KBM-7 (cell line): ENCODE measurements at regions not wholly inside any gene's neighbourhood (a gene's known extent, or its start where the extent isn't known, plus 50 kb on each side); places are given as distances from the start of the nearest gene placed in this dataset.
A peak's percentile ranks its signal among the peaks of the same experiment; 100 is the strongest.
"Not testable (repeated sequence)": the region's sequence is repeated elsewhere in the genome, so short reads cannot be mapped to it uniquely, and the experiment has no call there.

Experiments
- DNase-seq: peaks from one replicate; pipeline ENCODE4 v3.0.0-alpha.2; 2015
- in situ Hi-C: fragments of 300-500 bp; cut with MboI; formaldehyde crosslinking; loops from 2 replicates; pipeline ENCODE4 v1.14.3; 2020; ENCODE audit warnings: low sequenced_read_pairs, low pct_unique_long_range_greater_than_20kb, mixed read lengths

DNA sequence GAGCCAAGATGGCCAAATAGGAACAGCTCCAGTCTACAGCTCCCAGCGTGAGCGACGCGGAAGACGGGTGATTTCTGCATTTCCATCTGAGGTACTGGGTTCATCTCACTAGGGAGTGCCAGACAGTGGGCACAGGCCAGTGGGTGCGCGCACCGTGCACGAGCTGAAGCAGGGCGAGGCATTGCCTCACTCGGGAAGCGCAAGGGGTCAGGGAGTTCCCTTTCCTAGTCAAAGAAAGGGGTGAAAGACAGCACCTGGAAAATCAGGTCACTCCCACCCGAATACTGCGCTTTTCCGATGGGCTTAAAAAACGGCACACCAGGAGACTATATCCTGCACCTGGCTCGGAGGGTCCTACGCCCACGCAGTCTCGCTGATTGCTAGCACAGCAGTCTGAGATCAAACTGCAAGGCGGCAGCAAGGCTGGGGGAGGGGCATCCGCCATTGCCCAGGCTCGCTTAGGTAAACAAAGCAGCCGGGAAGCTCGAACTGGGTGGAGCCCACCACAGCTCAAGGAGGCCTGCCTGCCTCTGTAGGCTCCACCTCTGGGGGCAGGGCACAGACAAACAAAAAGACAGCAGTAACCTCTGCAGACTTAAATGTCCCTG, 216.7 kb upstream of the FZD8 start:
- in situ Hi-C loops, DNase-seq: not testable (repeated sequence)

DNA sequence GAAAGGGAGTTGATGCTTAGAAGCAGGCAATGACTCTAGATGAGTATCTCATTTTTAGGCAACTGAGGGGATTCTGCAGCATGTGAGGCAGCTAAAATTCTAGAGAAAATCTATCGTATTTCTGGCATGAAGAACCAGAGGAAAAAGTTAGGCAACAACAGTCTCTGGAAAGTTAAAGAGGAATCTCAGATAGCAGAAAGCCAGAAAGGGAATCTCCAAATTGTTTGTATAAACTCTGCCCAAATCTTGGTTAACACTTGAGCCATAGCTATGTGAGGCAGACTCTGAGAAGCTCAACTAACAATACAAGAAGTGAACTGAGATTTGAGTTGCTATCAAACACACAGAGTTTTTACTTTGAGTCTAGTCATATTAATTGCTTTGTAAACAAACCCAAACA, 215.8 kb upstream of the FZD8 start:
- DNase-seq, result no peak
- in situ Hi-C loops, result no loop called here

DNA sequence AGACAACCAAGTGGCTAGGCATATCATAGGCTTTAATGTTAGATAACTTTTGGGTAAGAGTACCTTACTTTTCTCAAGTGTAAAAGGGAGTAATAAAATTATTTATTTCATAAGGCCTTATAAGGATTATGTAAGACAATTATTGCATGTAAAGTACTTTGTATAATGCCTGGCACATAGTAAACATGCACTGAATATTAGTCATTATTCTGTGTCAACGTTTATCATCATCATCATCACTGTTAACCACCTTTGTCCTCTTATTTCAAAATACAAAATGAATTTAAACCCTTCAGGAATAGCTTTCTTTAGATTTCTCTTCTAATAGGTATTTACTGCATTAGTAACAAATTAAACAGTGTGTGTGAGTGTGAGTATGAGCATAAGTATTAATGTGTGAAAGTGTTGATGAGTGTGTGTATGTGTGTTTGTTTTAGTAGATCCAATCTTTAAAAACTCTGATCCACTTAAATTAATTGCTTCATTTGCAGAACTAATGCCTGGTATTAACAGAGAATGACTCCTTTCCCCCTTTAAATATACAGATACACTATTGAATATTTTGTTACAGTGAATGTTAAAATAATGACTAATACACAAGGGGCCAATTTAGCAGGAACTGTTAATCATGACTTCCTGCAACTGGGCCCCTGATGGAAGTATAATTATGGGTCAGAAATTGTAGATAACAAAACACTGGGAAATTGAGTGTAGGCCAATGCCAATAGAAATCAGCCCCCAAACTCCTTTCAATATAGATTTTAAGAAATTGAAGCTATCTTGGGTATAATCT, 213.3 kb upstream of the FZD8 start:
- in situ Hi-C loops, result no loop called here

DNA sequence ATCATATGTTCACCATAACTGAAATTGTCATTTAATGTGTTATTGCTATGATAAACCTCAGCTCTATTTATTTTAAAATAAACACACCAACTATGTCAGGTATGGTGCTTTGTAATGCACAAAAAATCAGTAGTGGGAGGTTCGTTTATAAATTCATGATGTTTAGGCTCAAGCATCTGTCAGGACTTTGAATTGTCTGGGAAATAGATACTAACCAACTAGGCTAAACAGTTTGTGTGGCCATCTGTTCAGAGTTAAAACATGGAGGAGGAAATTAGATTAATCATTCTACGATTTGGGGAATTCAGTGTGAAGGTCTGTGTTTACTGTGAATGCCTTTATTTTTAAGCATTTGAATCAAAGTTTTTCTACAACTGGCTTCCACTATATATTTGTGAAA, 212.6 kb upstream of the FZD8 start:
- no peak for DNase-seq
- in situ Hi-C loops, result no loop called here

More for the DNA sequence above, 213.3 kb upstream of the FZD8 start:
- DNase-seq, result no peak

DNA sequence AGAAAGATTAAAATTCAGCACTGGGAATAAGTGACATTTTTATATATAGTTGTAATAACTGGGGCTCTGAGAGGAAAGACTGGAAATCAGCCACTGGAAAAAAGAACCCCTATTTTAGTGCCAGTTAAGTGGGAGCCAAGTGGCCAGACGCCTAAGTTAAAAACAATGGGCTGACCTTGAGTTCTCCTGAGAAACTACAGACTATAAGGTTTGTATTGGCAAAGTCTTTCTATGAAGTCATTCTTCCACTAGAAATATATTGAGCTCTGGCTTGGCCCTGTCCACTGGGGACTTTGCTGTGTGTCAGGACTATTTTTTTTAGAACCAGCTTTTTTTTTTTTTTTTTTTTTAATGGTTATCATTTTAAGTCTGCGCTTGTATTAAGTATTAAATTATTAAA, 210.6 kb upstream of the FZD8 start:
- in situ Hi-C loops, result no loop called here
- DNase-seq, result no peak

DNA sequence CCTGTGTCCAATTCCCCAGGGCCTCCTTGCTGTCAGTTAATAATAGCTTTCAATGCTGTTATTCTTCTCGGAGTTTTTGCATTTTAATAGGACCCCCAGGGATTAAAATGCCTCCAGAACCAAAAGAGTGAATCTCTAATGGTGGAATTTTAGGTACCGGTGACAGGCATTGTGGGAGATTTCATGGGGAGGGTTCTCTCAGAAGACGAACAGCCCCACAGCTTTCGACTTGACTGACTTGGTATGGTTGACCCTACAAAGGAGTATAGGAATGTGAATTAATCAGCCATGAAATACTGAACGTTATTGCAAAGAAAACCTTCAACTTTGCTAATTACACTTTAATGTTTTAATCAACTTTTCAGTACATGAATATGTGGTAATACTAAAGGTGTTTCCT, 206.3 kb upstream of the FZD8 start:
- DNase-seq, result no peak
- in situ Hi-C loops, result no loop called here

DNA sequence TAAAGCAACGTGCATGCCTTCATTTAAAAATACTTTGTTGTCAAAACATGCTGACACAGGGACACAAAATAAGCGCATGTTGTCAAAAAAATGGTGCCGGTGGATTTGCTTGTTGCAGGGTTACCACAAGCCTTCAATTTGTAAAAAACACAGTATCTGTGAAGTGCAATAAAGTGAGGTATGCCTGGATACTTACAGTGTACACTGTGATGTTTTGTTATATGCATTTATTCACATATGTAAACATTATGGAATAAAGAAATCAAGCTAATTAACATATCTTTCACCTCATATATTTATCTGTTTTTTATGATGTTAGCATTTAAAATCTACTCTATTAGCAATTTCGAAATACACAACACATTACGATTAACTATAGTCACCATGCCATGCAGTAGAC, 202.6 kb upstream of the FZD8 start:
- DNase-seq, result no peak
- in situ Hi-C loops, result no loop called here

DNA sequence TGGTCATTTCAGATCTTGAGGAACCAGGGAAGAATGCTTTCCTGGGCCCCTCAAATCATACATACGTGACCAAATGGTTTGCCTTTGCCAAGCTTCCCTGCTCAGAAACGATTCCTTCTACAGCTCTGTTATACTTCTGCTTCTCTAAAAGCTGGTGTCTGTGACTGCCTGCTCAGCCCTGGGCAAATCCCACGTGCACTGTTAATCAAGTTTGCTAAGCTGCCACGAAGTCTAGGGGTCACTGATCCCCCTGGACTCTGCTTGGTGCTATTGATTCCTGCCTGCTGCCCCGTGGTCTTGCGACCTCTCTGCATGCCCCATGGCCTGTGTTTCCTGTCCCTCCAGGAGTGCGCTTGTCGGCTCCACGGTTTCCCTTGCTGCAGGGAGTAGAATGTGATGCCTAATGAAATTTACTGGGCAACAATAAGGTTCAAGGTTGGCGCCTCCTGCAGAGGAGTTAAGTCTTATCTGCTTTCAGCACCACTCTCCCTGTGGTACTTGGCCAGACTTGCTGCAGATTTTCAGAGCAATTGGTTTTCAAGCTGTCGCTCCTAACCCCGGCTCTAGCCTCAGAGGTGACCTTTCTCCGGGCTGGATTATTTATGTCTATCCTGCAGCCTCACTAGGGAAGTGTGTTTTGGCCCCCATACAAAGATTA, 201.6 kb upstream of the FZD8 start:
- DNase-seq, result no peak
- in situ Hi-C loops, result no loop called here

DNA sequence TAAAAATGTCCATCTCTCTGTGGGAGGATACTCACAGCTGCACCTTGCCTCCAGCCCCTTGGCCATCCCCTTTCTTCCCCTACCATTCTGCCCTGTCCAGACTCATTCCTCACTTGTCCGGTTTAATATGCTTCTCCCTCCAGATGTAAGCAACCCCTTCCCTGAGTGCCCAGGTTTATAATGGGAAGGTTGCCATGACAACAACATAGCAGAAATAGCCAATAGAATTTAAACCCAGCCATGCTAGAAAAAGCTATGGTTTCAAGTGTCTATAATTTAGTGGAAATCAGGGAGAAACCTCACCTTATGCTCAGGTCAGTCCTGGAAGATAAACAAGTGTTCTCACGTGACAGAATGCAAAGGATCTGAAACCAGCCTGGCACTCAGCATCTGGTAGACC, 196.0 kb upstream of the FZD8 start:
- in situ Hi-C loops, result no loop called here

DNA sequence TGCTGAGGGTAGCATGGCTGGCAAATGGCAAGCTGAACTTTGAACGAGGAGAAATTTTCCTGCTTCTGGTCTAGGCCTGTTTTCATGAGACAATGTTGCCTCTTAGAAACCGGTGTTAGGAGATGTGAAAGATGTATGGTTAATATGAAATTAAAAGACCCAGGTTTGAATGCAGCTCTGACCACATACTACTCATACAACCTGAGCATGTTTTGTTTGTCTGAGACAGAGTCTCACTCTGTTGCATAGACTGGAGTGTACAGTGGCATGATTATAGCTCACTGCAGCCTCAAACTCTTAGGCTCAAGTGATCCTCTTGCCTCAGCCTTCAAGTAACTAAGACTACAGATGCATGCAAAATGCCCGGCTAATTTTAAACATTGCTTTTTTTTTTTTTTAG, 193.4 kb upstream of the FZD8 start:
- no peak for DNase-seq
- in situ Hi-C loops, result no loop called here

More for the DNA sequence above, 196.0 kb upstream of the FZD8 start:
- DNase-seq, result no peak

DNA sequence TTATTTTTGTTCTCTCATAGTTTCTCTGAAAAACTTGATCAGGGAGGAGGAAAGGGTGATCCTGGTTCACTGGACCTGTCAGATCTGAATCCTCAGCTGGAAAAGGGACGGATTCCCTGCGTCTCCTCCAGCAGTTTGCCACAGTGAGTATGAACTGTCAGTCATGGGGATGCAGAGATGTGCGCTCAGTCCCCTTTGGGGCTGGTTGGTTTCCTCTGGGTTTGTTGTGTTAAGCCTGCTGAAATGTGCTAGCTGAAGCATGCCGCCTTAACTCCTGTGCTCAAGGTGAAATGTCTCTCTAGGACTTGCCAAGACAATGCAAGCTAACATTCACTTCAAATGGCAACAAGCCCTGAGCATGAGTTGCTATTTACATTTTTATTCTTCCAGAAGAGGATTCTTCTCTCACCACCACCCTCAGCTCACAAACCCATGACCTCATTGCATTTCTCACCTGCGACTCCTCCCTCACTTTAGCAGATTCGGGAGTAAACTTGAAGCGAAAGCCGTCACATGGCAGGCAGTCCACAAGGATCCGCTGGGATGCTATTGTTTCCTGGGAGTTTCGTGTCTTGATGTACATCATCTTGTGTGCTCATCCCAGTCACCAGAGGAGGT, 192.9 kb upstream of the FZD8 start:
- DNase-seq, result no peak
- in situ Hi-C loops, result no loop called here

DNA sequence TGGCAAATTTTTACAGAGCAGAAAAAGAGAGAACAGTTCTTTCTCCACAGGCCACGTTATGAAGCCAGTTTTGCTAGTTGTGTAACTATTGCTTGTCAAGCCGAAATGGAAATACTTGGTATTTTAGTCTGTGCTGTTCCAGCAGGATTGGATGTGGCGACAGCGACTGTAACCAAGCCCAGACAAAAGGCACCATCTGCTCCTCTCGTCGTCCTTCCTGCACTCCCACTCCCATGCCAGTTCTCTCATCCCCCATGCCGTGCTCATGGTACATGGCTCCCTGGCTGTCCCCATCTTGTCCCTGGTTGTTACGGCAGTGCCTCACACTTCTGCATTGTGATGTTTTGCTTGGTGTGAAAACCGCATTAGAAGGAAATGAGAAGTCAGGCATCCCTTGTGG, 185.7 kb upstream of the FZD8 start:
- no peak for DNase-seq
- in situ Hi-C loops, result no loop called here

DNA sequence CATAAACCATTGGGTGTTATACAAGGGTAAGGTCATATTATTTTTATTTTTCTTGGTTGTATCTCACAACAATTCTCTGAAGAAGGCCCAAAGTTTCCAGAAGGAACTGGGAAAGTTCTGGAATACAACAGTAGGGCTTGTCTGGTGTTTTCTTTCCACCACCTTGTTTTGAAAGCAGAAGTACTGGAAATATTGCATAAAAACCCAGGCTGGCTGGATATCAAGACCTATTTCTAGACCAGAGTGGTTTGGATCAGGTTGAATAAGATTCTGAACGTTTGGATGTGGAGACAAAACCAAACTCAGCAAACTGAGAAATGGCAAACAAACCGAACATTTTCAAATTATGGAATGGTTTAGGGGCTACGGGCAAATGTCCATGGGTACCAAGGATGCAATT, 182.6 kb upstream of the FZD8 start:
- DNase-seq, result no peak
- in situ Hi-C loops, result no loop called here

DNA sequence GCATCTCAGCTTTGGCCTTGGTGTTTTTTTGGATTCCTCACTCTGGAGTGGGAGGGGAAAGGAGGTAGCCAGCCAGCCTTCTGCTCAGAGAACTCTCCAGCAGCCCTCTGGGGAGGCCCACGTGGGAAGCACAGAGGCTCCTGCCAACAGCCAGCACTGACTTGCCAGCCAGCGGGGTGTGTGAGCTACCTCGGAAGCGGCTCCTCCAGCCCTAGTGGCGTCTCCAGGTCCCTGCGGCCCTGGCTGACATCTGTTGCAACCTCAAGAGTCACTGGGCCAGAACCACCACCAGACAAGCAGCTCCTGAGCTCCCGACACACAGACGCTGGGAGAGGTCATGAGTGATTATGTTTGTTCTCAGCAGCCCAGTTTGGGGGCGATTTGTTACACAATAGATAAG, 180.2 kb upstream of the FZD8 start:
- peak; percentile 8 for DNase-seq
- in situ Hi-C loops, result no loop called here

DNA sequence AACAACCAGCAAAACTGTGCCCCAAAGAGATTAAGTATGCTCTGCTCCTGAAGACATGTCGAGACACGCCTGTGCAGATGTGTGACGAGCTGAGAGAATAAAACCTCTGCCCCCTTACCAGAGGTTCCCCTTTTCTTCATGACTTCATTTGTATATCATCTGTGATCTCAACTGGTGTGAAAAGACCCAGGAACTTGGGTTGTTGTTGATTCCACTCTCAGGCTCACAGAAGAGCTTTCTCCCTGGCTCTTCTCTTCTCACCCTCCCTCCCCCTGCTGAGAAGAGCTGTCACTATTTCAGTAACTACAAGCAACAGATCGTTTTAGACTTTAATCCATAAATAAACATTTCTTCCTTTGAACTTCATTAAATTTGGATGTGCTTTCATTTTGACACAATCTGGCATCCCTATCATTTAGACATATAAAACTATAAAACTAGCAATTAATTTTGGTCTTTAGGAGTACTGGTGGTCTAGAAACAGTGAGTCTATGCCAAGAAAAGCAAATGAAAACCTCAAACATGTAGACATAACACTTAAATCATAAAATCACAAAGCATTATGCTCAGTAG, 179.3 kb upstream of the FZD8 start:
- in situ Hi-C loops, result no loop called here
- peak; percentile 66 for DNase-seq

DNA sequence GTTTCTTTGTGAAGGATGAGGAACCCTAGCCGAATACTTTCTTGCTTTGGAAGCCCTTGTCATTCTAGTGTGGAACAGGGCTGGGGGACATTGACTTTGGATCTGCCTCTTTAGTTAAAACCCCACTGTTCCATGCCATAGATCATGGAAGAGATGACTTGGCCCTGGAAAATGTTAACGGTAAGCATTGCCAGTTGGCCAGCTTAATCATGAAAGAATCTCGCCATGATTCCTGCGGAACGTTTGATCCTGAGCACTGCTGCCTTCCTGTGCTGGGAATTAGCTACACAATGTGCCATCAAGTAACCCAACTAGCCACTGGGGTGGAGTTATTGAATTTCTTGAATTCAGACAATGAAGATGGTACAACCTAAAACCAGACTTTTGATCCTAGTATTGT, 177.6 kb upstream of the FZD8 start:
- in situ Hi-C loops, result no loop called here

DNA sequence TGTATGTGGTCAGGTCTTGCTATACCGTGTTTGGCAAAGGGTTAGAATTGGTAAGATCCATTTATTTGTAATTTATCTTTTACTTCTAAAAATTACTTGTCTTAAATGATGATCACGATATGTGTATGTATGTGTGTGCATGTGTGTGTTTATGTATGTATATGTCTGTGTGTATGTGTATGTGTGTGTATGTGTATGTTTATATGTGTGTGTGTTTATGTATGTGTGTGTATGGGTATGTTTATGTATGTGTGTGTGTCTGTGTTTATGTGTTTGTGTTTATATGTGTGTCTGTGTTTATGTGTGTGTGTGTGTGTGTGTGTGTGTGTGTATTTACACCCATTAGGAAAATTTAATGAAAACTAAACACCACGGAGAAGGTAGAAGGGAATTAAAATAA, 176.9 kb upstream of the FZD8 start:
- in situ Hi-C loops, result no loop called here
- no peak for DNase-seq

More for the DNA sequence above, 177.6 kb upstream of the FZD8 start:
- DNase-seq, result no peak

DNA sequence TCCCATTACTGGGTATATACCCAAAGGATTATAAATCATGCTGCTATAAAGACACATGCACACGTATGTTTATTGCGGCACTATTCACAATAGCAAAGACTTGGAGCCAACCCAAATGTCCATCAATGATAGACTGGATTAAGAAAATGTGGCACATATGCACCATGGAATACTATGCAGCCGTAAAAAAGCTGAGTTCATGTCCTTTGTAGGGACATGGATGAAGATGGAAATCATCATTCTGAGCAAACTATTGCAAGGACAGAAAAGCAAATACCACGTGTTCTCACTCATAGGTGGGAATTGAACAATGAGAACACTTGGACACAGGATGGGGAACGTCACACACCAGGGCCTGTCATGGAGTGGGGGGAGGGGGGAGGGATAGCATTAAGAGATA, 175.0 kb upstream of the FZD8 start:
- in situ Hi-C loops, result not testable (repeated sequence)

DNA sequence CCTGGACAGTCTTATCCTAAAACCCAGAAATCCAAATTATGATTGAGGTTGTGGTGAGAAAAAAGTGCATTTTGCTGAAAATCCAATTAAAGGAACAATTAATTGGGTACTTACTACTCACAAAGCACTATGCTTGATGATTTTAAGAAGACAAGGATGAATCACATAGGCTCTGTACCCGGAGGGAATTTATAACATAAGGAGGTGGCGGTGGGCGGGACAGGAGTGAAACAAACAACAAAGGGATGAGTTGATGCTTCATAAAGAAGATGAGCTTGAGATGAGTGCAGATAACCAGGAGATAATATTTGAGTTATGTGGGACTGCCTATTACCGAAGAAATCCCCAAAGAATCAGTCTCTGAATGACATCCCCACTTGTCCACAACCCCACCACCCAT, 171.1 kb upstream of the FZD8 start:
- no peak for DNase-seq
- in situ Hi-C loops, result no loop called here

More for the DNA sequence above, 175.0 kb upstream of the FZD8 start:
- not testable (repeated sequence) for DNase-seq

DNA sequence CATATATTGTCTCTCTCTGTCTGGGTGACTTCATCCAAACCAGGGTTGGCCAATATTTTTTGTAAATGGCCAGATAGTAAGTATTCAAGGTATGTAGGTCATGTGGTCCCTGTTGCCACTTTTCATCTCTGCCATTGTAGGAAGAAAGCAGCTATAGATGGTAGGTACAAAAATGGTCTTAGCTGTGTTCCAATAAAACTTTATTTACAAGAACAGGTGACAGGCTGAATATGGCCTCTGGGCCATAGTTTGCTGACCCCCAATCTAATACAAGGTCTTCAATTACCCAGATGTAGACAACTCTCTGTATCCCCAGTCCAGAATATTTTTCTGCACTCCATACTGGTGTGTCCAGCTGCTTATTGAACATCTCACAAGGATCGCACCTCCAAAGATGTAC, 166.2 kb upstream of the FZD8 start:
- no peak for DNase-seq
- in situ Hi-C loops, result no loop called here
